ENCODE measurements at regions not wholly inside any gene's neighbourhood (a gene's known extent, or its start where the extent isn't known, plus 50 kb on each side); places are given as distances from the start of the nearest gene placed in this dataset.

DNA sequence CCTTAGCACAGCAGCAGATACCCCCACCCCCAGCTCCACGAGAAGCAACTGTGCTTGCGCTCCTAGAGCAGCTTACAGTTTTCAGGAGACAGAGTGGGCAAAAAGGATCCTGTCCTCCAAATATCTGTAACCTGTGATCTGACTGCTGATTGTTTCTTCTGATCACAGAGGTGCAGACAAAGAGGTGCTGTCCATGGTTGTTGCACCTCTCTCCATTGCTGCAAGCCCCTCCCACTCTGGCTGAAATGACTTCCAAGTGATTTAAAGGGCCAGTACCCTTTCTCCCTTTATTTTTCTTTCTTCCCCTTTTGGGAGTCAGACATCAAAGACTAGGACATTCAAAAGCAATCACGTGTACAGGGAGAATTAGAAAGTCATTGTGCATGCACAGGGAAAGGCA, 205.3 kb upstream of the GEMIN8 start:
- Histone ChIP-seq H3K27me3 (ENCODE audit: control insufficient read depth, insufficient read depth, low read length) (no peaks in the 10 kb centered on the region), H3K9me3 (ENCODE audit: control insufficient read depth, insufficient read depth, low read length) (no peaks in the 10 kb centered on the region), H3K27ac (ENCODE audit: low read depth, low read length) (no peak overlapping the region), H3K4me3 (ENCODE audit: low read depth, low read length) (no peak overlapping the region)
- ChIA-PET POLR2A (no interaction called here), CTCF (no interaction called here)
- DNase-seq (ENCODE audit: low read depth, low spot score) = no peak
- TF ChIP-seq, protein P1, sequence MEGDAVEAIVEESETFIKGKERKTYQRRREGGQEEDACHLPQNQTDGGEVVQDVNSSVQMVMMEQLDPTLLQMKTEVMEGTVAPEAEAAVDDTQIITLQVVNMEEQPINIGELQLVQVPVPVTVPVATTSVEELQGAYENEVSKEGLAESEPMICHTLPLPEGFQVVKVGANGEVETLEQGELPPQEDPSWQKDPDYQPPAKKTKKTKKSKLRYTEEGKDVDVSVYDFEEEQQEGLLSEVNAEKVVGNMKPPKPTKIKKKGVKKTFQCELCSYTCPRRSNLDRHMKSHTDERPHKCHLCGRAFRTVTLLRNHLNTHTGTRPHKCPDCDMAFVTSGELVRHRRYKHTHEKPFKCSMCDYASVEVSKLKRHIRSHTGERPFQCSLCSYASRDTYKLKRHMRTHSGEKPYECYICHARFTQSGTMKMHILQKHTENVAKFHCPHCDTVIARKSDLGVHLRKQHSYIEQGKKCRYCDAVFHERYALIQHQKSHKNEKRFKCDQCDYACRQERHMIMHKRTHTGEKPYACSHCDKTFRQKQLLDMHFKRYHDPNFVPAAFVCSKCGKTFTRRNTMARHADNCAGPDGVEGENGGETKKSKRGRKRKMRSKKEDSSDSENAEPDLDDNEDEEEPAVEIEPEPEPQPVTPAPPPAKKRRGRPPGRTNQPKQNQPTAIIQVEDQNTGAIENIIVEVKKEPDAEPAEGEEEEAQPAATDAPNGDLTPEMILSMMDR (IDR thresholded peaks at IDR 0.05; ENCODE audit: low read depth, low read length) = no peak

DNA sequence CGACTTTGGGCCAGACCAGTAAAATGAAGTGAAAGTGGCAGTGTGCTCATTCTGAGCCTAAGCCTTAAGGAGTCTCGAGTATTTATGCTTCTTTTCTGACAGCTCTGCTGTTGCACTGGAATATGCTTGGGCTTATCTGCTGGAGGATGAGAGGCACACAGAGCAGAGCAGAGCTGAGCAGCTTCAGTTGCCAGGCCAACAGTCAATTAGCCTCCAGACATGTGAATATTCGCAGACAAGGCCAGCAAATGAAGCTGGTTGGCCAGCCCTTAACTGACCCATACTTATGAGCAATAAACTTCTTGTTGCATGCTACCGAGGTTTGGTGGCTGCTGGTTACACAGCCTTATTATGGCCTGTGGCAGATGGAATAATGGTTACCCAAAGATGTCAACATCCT, 203.0 kb upstream of the GEMIN8 start:
- H3K9me3 ChIP-seq (ENCODE audit: control insufficient read depth, insufficient read depth, low read length) = no peaks in the 10 kb centered on the region; the same call in 1 of the 2 replicates
- TF ChIP-seq, protein P1 (IDR thresholded peaks at IDR 0.05; ENCODE audit: low read depth, low read length) = no peak
- H3K4me3 ChIP-seq (ENCODE audit: low read depth, low read length) = no peak overlapping the region
- H3K27me3 ChIP-seq (ENCODE audit: control insufficient read depth, insufficient read depth, low read length) = no peaks in the 10 kb centered on the region
- no peak for DNase-seq (ENCODE audit: low read depth, low spot score)
- H3K27ac ChIP-seq (ENCODE audit: low read depth, low read length) = no peak overlapping the region
- CTCF ChIA-PET = no interaction called here
- POLR2A ChIA-PET = no interaction called here

DNA sequence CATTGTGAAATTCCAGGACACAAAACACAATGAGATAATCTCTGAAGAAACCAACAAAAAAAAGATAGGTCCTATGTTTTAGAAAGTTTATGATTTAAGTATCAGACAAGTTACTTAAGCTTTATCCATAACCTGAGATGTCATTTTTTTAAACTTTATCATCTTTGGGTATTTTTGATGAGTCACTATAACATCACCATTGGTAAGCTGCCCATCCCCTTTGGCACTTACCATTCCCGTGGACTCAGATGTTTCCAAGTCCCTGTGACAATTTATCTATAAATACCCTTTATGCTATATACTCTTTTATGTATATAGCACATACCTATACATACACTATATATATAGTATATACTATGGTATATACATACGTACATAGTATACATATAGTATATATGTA, 198.9 kb upstream of the GEMIN8 start:
- no peak overlapping the region for H3K27ac ChIP-seq (ENCODE audit: low read depth, low read length)
- TF ChIP-seq, protein P1 (IDR thresholded peaks at IDR 0.05; ENCODE audit: low read depth, low read length) = no peak
- CTCF ChIA-PET = no interaction called here
- no peak for DNase-seq (ENCODE audit: low read depth, low spot score)
- POLR2A ChIA-PET = no interaction called here
- H3K9me3 ChIP-seq (ENCODE audit: control insufficient read depth, insufficient read depth, low read length) = no peaks in the 10 kb centered on the region; the same call in 1 of the 2 replicates
- no peaks in the 10 kb centered on the region for H3K27me3 ChIP-seq (ENCODE audit: control insufficient read depth, insufficient read depth, low read length)
- no peak overlapping the region for H3K4me3 ChIP-seq (ENCODE audit: low read depth, low read length)

DNA sequence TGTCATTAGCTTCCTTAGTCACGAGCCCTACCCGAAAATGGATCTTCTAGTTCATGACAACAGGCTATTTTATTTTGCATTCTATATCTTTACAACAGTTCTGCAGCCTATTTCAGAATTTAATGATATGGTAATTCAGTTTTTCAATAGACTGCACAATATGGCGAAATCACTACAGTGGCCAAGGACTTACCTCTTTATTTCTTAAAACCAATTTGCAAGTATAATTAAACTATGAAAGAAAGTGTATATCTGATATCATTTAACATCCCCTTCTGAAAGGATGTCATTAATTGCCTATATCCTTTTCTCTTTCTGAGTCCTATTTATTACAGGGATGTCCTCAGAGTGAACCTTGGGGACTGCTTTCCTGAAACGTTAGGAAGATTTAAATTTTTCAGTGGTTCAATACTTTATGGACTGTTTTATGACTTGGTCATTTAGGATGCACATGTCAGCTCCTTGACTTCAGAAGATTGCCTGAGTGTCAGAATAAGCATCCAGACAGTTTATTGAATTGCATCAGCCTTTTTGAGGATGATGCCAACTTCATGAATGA, 190.8 kb upstream of the GEMIN8 start:
- H3K9me3 ChIP-seq (ENCODE audit: control insufficient read depth, insufficient read depth, low read length) = no peaks in the 10 kb centered on the region
- no peak overlapping the region for H3K4me3 ChIP-seq (ENCODE audit: low read depth, low read length)
- no peak for DNase-seq (ENCODE audit: low read depth, low spot score)
- CTCF ChIA-PET = no interaction called here
- TF ChIP-seq, protein P1 (IDR thresholded peaks at IDR 0.05; ENCODE audit: low read depth, low read length) = no peak
- H3K27me3 ChIP-seq (ENCODE audit: control insufficient read depth, insufficient read depth, low read length) = no peaks in the 10 kb centered on the region
- H3K27ac ChIP-seq (ENCODE audit: low read depth, low read length) = no peak overlapping the region
- POLR2A ChIA-PET = no interaction called here

DNA sequence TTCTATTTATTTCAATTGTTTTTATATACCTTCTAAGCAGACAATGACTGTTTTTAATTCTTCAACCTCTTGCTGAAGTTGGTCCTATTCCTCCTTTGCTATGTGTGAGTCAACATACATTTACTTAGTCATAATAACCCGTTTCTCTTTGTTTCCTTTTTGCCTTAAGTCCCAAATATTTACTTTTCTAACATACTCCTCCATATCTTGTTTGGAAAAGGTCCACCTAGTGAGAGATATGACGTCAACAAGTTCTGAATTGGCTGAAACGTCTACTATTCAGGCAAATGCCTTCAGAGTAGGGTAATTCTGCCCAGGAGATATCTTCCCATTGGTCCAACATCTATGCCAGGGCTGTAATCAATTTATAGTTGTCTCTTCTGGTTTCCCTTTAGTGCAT, 179.3 kb upstream of the GEMIN8 start:
- peaks cover 5% of the 10 kb centered on the region; the same call in 1 of the 2 replicates for H3K9me3 ChIP-seq (ENCODE audit: control insufficient read depth, insufficient read depth, low read length)
- ChIA-PET CTCF (no interaction called here), POLR2A (no interaction called here)
- TF ChIP-seq, protein P1 (IDR thresholded peaks at IDR 0.05; ENCODE audit: low read depth, low read length) = no peak
- H3K4me3 ChIP-seq (ENCODE audit: low read depth, low read length) = no peak overlapping the region
- no peak for DNase-seq (ENCODE audit: low read depth, low spot score)
- H3K27ac ChIP-seq (ENCODE audit: low read depth, low read length) = no peak overlapping the region
- H3K27me3 ChIP-seq (ENCODE audit: control insufficient read depth, insufficient read depth, low read length) = no peaks in the 10 kb centered on the region

Data from AG04450 (cell line).